GM12878 (cell line): ENCODE measurements at regions not wholly inside any gene's neighbourhood (a gene's known extent, or its start where the extent isn't known, plus 50 kb on each side); places are given as distances from the start of the nearest gene placed in this dataset.

ENCODE experiments used
- ETV6 ChIP-seq, 2 experiments: fragments of 450-650 bp in 1 of 2; IDR thresholded peaks in 1 of 2; conservative IDR thresholded peaks in 1 of 2; 2 replicates each; pipeline ENCODE4 v1.6.1; 2014; ENCODE audit warnings: antibody characterized with exemption in 1 of 2, borderline replicate concordance in 1 of 2, low read depth in 1 of 2, mild to moderate bottlenecking in 1 of 2, moderate library complexity in 1 of 2
- ZNF274 ChIP-seq: IDR thresholded peaks from one replicate; pipeline ENCODE4 v1.8.0; 2011; ENCODE audit not compliant: insufficient read length, insufficient read depth
- TF ChIP-seq, protein P1 (sequence below), 3 experiments: IDR thresholded peaks in 2 of 3; conservative IDR thresholded peaks in 1 of 3; 2 replicates each; pipeline ENCODE4 v1.5.1; 2011; ENCODE audit warnings: low read depth in 3 of 3, low read length in 3 of 3, mild to moderate bottlenecking in 3 of 3, control low read depth in 2 of 3, moderate library complexity in 2 of 3, inconsistent platforms in 1 of 3, mixed read lengths in 1 of 3; ENCODE audit not compliant: control insufficient read depth in 2 of 3, insufficient read depth in 1 of 3; ENCODE audit errors: extremely low read depth in 1 of 3

DNA sequence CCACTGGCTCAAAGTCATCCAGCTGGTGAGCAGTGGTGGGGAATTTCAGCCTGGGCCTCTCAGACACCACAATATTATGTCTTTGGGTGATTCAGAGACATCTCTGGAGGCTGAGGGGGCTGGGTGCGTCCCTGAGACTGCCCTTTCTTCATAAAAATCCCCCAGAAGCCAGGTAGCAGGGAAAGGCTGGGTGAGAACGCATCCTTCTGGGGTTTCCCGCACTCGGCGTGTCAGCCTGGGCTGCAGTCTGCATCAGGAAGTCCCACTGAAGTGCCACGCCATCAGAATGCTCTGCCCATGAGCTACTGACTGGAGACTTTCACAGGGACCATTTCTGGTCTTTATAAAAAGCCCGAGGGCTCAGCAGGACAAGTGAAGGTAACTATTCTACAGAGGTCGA is 148.8 kb upstream of the SLC6A11 start:
- TF ChIP-seq, protein P1, sequence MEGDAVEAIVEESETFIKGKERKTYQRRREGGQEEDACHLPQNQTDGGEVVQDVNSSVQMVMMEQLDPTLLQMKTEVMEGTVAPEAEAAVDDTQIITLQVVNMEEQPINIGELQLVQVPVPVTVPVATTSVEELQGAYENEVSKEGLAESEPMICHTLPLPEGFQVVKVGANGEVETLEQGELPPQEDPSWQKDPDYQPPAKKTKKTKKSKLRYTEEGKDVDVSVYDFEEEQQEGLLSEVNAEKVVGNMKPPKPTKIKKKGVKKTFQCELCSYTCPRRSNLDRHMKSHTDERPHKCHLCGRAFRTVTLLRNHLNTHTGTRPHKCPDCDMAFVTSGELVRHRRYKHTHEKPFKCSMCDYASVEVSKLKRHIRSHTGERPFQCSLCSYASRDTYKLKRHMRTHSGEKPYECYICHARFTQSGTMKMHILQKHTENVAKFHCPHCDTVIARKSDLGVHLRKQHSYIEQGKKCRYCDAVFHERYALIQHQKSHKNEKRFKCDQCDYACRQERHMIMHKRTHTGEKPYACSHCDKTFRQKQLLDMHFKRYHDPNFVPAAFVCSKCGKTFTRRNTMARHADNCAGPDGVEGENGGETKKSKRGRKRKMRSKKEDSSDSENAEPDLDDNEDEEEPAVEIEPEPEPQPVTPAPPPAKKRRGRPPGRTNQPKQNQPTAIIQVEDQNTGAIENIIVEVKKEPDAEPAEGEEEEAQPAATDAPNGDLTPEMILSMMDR (IDR thresholded peaks at IDR 0.05 in 2 of 3, conservative IDR thresholded peaks at IDR 0.05 in 1 of 3; ENCODE audit: control insufficient read depth in 2 of 3, extremely low read depth in 1 of 3, insufficient read depth in 1 of 3, low read depth in 3 of 3, low read length in 3 of 3), result no peak
- TF ChIP-seq ETV6 (conservative IDR thresholded peaks at IDR 0.05 in 1 of 2, IDR thresholded peaks at IDR 0.05 in 1 of 2; ENCODE audit: borderline replicate concordance in 1 of 2, low read depth in 1 of 2), result no peak
- TF ChIP-seq ZNF274, result no peak
